AML-193 (cell line): ENCODE measurements at regions not wholly inside any gene's neighbourhood (a gene's known extent, or its start where the extent isn't known, plus 50 kb on each side); places are given as distances from the start of the nearest gene placed in this dataset.

Experiments used
- DNase-seq, 2 experiments: peaks; one replicate each; lab custom pipeline; 2025; lab: John Stamatoyannopoulos, UW

DNA sequence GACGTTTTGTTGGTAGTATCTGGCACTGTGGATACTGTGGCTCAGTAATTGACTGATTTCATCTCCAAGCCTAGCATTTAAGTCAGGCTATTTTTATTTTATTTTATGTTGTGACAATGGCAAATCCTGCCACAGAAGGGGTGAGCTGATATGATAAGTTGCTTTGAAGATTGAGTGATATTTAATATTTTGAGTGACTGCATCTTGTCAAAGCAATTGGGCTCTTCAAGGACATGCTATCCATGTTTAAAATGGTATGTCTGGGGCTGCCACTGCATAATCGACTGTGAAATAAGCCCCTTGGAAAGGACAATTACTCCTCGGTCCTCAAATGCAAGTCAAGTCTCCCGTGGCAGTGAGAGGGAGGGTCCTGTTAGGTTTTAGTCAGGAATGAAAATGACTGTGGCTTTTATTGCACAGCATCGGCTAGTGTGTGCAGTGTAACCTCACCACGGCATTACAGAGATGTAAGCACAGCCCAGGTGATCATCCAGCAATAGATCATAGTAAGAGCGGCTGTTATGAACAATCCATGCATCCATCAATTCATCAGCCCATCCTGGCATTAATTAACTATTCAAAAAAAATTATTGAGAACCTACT is 178.2 kb downstream of the GBA3 start:
- DNase-seq, result no peak

DNA sequence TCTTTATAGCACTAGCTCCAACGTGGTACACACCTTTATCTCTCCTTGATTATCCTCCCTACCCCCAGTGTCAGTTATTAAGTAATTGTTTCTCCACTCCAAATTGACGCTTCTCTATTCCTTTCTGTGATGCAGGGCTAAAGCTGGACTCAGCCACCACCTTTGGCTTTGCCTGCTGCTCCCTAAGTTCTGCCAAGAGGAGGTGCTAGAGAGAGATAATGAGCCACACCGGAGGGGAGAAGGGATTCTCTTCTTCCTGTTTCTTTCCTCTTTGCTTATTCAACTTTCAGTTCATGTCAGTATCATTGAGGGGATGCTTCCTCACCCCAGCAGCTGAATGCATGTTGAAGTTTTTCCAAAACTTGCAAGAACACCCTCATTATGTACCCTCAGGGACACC is 176.5 kb downstream of the GBA3 start:
- no peak for DNase-seq
